GM18861 (cell line): ENCODE measurements at regions not wholly inside any gene's neighbourhood (a gene's known extent, or its start where the extent isn't known, plus 50 kb on each side); places are given as distances from the start of the nearest gene placed in this dataset.
A peak's percentile ranks its signal among the peaks of the same experiment; 100 is the strongest.
"Not testable (repeated sequence)": the region's sequence is repeated elsewhere in the genome, so short reads cannot be mapped to it uniquely, and the experiment has no call there.

Source experiments
- ATAC-seq: cut with Tn5 transposase; IDR thresholded peaks from one replicate; pipeline ENCODE4 v1.9.1; 2021; ENCODE audit not compliant: unreplicated experiment

DNA sequence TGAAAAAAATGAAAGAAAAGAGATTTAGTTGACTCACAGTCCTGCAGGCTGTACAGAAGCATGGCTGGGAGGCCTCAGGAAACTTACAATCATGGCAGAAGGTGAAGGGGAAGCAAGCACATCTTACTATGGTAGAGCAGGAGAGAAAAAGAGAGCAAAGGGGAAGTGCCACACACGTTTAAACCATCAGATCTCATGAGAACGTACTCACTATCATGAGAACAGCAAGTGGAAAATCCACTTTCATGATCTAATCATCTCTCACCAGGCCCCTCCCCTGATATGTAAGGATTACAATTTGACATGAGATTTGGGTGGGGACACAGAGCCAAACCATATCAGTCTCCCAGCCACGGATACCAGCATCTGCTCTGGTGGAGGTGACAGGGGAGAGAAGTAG lies 50.8 kb upstream of the CPOX start:
- ATAC-seq, result no peak

DNA sequence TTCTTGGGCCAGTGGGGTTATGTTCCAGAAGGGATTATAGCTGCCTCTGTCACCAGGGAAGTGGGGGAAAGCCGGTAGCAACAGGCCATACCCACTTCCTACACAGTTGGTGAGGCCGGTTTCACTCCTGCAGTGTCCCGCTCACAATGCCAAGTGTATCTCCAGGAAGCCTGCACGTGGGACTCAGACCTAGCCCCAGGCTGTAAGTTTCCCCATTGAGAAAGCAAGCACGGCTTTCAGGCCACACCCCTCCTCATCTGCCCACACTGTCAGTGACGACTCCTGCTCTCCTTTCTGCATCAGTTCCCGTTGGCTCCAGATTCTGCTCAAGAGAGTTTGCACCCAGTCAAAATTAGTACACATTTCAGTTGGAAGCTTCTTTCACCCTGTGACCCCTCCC lies 51.6 kb upstream of the CPOX start:
- no peak for ATAC-seq

DNA sequence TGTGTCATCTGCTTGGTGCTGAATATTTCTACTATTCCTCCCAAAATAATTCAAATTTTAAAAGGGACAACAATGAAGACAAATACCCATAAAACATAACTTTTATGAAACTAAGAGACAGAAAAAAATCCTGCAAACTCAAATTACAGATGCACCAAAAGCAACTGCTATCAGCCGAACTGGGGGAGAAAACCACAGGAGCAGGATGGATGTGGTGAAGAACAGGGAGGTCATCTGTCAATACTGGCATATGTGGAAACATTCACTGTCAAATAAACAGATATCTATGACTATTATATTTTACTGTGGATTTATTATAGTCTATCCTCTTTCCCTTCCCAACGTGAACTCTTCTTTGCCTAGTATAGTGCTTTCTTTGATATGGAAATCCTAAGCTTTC lies 53.3 kb upstream of the CPOX start:
- no peak for ATAC-seq

DNA sequence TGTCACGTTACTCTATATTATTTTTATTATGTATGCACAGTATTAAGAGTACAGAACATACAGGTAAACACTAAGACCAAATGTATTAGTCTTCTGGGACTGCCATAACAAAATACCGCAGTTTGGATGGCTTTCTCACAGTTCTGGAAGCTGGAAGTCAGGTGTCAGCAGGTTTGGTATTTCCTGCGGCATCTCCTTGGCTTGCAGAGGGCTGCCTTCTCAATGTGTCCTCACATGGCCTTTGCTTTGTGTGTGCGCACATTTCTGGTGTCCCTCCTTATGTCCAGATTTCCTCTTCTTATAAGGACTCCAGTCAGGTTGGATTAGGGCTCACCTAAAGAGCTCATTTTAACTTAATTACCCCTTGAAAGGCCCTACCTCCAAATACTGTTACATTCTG lies 53.8 kb upstream of the CPOX start:
- ATAC-seq, result no peak

DNA sequence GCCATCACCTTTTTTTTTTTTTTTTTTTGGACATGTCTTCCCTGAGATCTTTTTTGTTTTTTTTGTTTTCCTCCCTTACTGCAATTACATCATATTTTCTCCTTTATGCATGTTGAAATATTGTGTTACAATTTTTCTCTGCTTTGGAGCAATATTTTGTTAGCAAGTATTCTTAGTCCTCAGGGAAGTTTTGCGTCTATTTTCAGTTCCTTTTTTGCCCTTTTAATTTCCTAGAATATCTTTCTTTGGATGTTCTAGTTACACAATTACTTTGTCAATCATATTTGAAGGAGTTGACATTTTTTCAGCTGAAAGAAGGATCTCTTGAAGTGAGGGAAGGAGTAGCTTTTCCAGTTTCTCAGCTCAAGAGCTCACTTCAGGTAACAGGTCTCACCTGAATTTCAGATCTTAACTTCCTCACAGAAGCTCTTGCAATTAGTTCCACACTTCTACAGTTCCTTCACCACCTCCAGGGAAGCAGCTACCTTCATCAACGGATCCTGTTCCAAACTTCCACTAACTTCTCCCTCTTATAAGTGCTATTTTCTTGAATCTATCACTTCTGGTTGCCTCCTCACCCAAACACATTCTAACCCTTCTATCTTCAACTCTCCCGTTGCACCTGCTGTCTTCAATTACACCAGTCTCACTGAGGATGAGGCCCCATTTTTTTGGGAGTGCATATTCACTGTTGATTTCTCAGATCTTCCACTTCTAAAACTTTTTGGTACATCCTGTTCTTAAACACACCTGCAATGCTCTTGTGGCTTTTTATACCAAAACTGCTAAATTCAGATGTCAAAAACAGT lies 57.8 kb upstream of the CPOX start:
- ATAC-seq, result no peak

DNA sequence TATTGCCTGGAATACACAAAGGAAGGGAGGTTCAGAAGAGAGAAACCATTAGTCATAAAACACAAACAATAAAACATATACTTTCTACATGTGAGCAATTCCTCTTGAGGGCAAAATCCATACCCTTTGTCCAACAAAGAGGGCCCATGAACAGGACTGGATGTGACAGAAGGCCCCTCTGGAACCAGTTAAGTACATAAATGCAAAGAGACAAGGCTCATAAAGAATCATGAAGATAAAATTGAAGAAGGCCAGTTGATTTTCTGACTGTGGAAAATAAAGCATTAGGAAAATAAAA lies 58.3 kb upstream of the CPOX start:
- ATAC-seq, result no peak

DNA sequence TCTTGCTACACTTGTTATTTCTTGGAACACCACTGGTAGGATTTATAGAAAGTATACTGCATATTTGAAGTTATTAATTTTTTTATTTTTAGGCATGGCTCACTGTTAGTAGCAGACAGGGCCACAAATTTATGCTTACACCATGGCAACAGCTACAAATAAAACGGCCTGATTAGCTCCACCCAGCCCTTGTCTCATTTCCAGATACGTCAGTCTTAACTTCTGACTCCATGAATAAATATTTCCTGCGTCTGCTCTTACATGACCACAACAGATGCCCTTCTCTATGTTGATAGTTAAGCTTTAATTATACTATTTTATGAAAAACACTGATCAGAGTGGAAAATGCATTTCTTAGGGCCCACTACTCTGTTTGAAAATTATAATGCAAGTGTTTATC lies 62.3 kb upstream of the CPOX start:
- no peak for ATAC-seq

DNA sequence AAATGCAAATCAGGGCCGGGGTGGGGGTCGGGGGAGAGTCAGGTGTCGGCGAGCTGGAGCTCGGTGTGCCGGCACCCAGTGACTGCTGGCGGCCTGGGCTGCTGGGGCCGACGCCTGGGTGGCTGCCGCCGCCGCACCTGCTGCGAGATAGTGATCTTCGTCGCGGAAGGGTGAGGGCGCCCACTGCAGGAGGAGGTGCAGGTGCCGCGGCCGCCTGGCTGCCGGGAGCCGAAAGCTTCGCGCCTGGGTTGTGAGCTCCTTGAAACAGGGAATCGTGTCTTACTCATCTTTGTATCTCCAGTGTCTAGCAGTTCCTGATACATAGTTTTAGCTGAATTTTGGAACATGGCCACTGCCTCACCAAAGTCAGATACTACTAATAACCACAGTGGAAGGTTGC lies 64.0 kb upstream of the CPOX start:
- peak; percentile 87 for ATAC-seq

DNA sequence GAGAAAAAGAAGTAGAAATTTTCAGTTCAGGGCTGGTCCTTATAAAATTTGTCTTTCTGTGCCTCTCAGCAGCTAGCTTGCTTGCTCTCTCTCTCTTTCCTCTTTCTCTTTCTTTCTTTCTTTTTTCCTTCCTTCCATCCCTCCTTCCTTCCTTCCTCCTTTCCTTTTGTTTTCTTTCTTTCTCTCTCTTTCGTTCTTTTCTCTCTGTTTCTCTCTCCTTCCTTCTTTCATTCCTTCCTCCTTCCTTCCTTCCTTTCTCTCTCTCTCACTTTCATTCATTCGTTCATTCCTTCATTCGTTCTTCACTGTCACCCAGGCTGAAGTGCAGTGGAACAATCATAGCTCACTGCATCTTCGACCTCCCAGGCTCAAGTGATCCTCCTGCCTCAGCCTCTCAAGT lies 69.3 kb upstream of the CPOX start:
- no peak for ATAC-seq

DNA sequence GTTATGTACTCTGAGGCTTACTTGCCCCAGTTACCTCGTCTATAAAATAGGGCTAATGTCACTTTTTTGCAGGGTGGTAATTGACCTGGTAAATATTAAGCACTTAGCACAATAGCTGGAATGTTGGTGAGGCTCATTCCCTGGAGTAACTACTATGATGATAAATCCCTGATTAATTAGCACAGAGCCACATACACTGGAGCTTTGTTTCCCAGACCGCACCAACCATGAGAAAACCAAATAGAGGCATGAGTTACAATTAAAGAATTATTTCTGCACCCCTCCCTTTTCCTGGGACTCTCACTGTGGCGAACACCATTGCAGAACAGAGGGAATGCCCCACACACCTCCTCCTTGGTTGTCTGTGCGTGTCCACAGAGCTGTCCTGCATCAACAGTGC lies 76.6 kb upstream of the CPOX start:
- ATAC-seq, result no peak

DNA sequence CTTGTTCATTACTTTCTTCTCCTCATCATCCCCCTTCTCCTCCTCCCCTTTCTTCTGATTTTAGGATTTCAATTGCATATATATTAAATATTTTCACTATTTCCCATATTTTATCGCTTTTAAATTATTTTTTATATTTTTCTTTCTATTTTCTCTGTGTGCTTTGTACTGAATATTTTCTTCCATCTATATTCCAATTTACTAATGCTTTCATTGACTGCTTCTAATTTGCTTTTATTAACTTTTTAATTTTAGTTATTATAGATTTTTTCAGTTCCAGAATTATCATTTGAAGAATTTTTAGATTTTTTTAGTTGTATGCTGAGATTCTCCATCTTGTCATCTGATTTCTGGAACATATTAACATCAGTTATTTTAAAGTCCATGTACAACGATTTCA lies 83.2 kb upstream of the ST3GAL6 start:
- ATAC-seq, result no peak

DNA sequence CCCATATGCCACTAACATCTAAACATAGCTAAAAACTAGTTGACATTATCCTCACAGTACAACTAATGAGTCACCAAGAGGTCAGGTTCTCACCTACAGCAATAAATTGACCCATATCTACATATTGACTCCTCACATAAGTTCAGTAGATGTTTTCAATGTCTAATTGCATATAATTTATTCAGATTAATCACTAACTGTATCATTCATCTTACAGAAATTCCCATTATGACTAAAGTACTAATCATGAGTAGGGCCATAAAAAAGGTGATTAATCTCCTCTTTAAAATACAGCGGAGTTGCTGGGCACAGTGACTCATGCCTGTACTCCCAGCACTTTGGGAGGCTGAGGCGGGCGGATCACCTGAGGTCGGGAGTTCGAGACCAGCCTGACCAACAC lies 82.4 kb upstream of the ST3GAL6 start:
- ATAC-seq, result no peak

DNA sequence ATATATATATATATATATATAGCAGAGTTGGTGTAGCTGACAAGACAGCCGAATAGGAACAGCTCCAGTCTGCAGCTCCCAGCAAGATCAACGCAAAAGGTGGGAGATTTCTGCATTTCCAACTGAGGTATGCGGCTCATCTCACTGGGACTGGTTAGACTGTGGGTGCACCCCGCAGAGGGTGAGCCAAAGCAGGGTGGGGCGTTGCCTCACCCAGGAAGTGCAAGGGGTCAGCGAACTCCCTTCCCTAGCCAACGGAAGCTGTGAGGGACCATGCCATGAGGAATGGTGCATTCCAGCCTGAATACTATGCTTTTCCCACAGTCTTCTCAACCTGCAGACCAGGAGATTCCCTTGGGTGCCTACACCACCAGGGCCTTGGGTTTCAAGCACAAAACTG lies 81.7 kb upstream of the ST3GAL6 start:
- ATAC-seq, result no peak

DNA sequence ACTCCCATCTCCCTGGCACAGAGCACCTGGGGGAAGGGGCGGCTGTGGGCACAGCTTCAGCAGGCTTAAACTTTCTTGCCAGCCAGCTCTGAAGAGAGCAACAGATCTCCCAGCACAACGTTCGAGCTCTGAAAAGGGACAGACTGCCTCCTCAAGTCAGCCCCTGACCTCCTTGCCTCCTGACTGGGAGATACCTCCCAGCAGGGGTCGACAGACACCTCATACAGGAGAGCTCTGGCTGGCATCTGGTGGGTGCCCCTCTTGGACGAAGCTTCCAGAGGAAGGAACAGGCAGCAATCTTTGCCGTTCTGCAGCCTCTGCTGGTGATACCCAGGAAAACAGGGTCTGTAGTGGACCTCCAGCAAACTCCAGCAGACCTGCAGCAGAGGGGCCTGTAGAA lies 80.7 kb upstream of the ST3GAL6 start:
- ATAC-seq, result not testable (repeated sequence)

DNA sequence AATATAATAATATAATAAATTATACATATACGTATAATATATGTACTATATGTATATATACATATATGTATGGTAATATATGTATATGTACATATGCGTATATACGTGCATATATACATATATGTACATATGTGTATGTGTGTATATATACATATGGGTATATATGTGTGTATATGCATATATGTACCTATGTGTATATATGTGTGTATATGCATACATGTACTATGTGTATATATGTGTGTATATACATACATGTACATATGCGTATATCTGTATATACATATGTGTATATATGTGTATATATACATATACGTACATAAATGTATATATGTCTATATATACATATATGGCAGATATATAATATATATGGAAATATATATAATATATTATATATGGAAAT lies 74.8 kb upstream of the ST3GAL6 start:
- no peak for ATAC-seq

DNA sequence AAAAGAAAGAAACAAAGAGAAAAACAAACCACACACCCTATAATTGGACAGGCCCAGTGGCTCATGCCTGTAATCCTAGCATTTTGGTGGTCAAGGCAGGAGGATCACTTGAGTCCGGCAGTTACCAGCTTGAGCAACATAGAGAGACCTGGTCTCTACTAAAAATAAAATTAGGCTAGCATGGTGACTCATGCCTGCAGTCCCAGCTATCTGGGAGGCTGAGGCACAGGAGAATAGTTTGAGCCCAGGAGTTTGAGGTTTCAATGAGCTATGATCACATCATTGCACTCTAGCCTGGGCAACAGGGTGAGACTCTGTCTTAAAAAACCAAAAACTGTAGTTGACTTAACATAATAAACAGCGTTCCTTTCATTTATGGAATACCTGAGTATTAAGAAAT lies 72.3 kb upstream of the ST3GAL6 start:
- no peak for ATAC-seq

DNA sequence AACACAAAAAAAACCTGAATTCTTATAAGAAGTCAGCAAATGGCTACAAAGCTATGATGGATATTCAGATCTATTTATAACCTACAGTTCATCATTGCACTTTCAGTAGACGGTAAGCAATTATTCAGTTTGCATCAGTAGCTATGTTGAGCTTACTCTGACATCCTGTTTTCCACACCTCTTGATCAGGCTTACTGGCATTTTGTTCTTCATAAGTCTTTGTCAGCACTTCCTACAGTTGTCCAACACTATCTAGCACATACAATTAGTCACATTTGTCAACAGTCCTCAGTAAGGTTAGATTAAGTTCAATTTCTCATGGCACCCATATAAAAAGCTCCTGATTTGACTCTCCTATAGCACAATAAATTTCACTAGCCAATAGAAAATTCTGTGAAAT lies 71.2 kb upstream of the ST3GAL6 start:
- ATAC-seq, result no peak

DNA sequence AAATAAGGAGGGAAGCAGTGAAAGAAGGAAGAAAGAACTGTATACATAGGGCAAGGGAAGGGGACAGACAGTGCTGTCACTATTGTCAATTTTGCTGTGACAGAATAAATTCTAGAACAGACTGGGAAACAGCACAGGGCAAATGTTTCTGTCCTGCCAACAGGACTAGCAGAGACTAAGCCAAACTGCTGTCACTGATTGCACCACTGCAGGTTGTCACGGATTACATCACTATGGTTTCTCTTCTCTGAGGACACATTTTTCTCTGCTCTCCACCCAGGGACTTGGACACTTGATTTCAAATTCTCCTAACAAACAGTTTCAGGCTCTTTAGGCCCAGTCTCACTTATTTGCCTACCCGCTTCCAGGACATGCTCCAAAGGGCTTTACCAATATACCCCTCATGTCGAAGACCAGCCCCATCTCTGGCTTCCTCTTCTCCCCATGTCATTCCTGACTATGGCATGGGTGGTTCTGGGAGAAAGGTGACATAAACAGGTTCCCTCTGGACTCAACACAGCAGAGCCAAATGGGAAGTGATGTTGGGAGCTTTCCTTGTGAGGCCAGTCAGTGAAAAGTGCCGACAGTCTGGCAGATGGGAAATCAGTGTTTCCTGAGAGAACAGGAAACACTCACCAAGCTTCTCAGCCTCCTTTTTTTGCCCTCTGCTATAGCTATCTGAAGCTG lies 70.2 kb upstream of the ST3GAL6 start:
- no peak for ATAC-seq

DNA sequence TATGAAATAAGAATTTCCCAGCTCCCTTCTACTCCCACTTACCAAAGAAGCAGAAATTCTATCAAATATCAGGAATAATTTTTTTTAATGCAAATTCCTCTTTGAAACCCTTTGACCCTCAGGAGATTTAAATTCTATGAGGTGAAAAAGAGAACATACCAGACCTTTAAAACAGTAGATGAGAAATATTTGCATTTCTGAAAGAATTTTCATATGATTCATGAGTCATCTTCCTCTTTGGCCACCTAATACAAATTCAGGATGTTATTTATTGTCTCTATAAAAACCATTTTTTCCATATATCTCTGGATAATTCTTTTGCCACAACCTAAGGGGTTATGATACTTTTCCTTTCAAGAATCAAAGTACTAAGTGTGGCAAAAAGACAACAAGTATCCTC lies 67.3 kb upstream of the ST3GAL6 start:
- no peak for ATAC-seq

DNA sequence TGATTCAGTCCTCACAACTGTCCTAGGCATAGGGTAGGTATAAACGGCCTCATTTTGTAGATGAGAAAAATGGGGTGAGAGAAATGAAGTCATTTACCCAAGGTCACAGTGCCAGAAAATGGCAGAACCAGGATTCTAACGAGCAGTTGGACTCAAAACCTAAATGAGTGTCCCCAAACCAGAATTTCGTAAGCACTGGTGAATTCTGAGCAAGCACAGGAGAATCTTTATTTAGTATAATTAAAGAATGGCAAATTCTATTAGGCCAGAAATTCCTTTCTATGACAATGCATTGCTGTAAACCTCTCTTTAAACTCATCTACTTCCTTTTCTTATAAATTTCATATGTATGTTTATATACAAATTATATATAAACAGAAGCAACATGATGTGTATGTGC lies 66.8 kb upstream of the ST3GAL6 start:
- ATAC-seq, result not testable (repeated sequence)

DNA sequence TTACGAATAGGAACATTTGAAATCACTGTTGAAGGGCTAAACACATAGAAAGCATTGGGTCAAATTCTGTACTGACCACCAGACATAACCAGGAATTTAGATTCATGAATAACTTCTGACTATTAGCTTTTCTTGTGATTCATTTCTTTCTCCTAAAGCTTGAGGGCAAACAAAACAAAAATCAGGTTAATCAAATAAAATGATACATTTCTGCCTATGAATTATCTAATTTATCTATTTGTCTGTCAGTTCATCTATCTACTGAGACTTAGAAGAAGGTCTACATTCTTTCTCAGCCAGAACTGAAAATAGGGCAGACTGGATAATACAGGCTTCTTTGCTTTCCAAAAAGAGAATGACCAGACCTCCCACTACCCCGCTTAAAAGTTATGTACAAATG lies 65.9 kb upstream of the ST3GAL6 start:
- ATAC-seq, result no peak

DNA sequence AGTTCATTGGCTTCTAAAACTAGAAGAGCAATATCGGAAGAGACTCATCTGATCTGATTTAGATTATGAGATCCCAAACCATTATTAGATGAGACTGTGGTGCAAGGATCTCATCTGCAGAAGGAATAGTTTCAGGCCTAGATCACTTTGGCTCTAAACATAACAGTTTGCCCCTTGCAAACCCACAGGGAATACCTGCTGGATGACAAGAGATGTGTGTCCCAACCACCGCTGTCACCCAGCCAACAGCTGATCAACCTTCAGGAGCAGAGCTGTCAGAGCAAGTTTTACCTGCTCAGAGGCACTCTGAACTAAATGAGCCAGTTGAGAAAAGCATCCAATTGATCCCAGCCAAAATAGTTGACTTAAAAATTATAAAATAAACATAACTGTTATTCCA lies 64.0 kb upstream of the ST3GAL6 start:
- ATAC-seq, result no peak

DNA sequence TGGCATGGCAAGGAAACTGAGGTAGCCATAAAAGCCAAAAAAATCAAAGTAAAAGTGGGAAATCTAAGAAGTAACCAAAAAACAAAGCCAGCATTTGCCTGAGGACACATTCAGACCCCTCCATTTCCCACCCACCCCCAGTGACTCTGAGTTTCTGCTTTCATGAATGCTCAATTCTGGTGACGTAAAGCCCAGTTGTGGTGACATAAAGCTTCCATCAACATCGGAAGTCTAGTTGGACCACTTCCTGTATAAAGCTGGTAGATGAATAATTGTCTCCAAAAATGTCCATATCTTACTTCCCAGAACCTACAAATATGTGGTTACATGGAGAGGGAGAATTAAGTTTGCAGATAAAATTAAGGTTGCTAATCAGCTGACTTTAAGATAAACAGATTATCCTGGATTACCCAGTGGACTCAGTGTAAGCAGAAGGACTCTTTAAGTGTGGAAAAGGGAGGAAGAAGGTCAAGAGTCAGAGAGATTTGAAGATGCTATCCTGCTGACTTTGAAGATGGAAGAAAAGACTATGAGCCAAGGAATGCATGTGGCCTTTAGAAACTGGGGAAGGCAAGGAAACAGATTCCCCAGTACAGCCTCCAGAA lies 62.0 kb upstream of the ST3GAL6 start:
- ATAC-seq, result no peak
